ENCODE measurements at regions not wholly inside any gene's neighbourhood (a gene's known extent, or its start where the extent isn't known, plus 50 kb on each side); places are given as distances from the start of the nearest gene placed in this dataset.

- H3K4me2 ChIP-seq (ENCODE audit: control insufficient read depth, extremely low read depth, insufficient read depth, low read depth, low read length) = no peak overlapping the region
- TF ChIP-seq CTCF (optimal IDR thresholded peaks at IDR 0.05 in 1 of 3, IDR thresholded peaks at IDR 0.05 in 1 of 3, conservative IDR thresholded peaks at IDR 0.05 in 1 of 3; ENCODE audit: extremely low read depth in 1 of 3, insufficient read depth in 2 of 3, low read length in 3 of 3) = no peak
- peaks cover 5% of the 10 kb centered on the region for H3K9me3 ChIP-seq (ENCODE audit: control insufficient read depth, low read depth, low read length)
- H4K20me1 ChIP-seq (ENCODE audit: control insufficient read depth, extremely low read depth, insufficient read depth, low read length) = no peaks in the 10 kb centered on the region
- H2AFZ ChIP-seq (ENCODE audit: control insufficient read depth, low read length) = no peak overlapping the region
- dilution Hi-C loops (cut with MboI; ENCODE audit: extremely low pct_ligation_motif_present, low sequenced_read_pairs) = no loop called here
- DNase-seq (ENCODE audit: low read depth, low spot score) (no peak), FAIRE-seq (no peak)
- H3K4me3 ChIP-seq (ENCODE audit: control insufficient read depth in 2 of 3, extremely low read depth in 1 of 3, insufficient read depth in 2 of 3, low read depth in 1 of 3, low read length in 3 of 3) = no peak overlapping the region
- no peak overlapping the region for H3K9ac ChIP-seq (ENCODE audit: control insufficient read depth, extremely low read depth, insufficient read depth, low read length)
- H3K27me3 ChIP-seq (ENCODE audit: control insufficient read depth, extremely low read depth, insufficient read depth, low read length) = no peaks in the 10 kb centered on the region
- no peaks in the 10 kb centered on the region for H3K79me2 ChIP-seq (ENCODE audit: control insufficient read depth, insufficient read depth, low read length)
- peaks cover 4% of the 10 kb centered on the region for H3K4me1 ChIP-seq (ENCODE audit: control insufficient read depth, extremely low read depth, insufficient read depth, low read length)
- no peaks in the 10 kb centered on the region for H3K36me3 ChIP-seq (ENCODE audit: control insufficient read depth in 2 of 2, extremely low read depth in 1 of 2, insufficient read depth in 2 of 2, low read length in 2 of 2)
- H3K27ac ChIP-seq (ENCODE audit: control insufficient read depth, insufficient read depth, low read length) = no peak overlapping the region
- H3K9me1 ChIP-seq (ENCODE audit: control insufficient read depth, extremely low read depth, insufficient read depth, low read length) = no peaks in the 10 kb centered on the region
Measured at GRCh38 chr9:85167146-85167545, 497.6 kb downstream of the NTRK2 start.

- H4K20me1 ChIP-seq (ENCODE audit: control insufficient read depth, extremely low read depth, insufficient read depth, low read length) = no peaks in the 10 kb centered on the region
- H3K9me1 ChIP-seq (ENCODE audit: control insufficient read depth, extremely low read depth, insufficient read depth, low read length) = no peaks in the 10 kb centered on the region
- no peak overlapping the region for H3K4me2 ChIP-seq (ENCODE audit: control insufficient read depth, extremely low read depth, insufficient read depth, low read depth, low read length)
- H3K27ac ChIP-seq (ENCODE audit: control insufficient read depth, insufficient read depth, low read length) = no peak overlapping the region
- no peaks in the 10 kb centered on the region for H3K79me2 ChIP-seq (ENCODE audit: control insufficient read depth, insufficient read depth, low read length)
- no peak overlapping the region for H3K4me3 ChIP-seq (ENCODE audit: control insufficient read depth in 2 of 3, extremely low read depth in 1 of 3, insufficient read depth in 2 of 3, low read depth in 1 of 3, low read length in 3 of 3)
- H3K36me3 ChIP-seq (ENCODE audit: control insufficient read depth in 2 of 2, extremely low read depth in 1 of 2, insufficient read depth in 2 of 2, low read length in 2 of 2) = no peaks in the 10 kb centered on the region
- no peaks in the 10 kb centered on the region for H3K4me1 ChIP-seq (ENCODE audit: control insufficient read depth, extremely low read depth, insufficient read depth, low read length)
- no peak for DNase-seq (ENCODE audit: low read depth, low spot score)
- no peaks in the 10 kb centered on the region for H3K27me3 ChIP-seq (ENCODE audit: control insufficient read depth, extremely low read depth, insufficient read depth, low read length)
- no peak overlapping the region for H3K9ac ChIP-seq (ENCODE audit: control insufficient read depth, extremely low read depth, insufficient read depth, low read length)
- no peak for FAIRE-seq
- no peak for TF ChIP-seq CTCF (optimal IDR thresholded peaks at IDR 0.05 in 1 of 3, IDR thresholded peaks at IDR 0.05 in 1 of 3, conservative IDR thresholded peaks at IDR 0.05 in 1 of 3; ENCODE audit: extremely low read depth in 1 of 3, insufficient read depth in 2 of 3, low read length in 3 of 3)
- TF ChIP-seq EZH2 (IDR thresholded peaks at IDR 0.05; ENCODE audit: low read length) = no peak
- no peak overlapping the region for H2AFZ ChIP-seq (ENCODE audit: control insufficient read depth, low read length)
- dilution Hi-C loops (cut with MboI; ENCODE audit: extremely low pct_ligation_motif_present, low sequenced_read_pairs) = no loop called here
- H3K9me3 ChIP-seq (ENCODE audit: control insufficient read depth, low read depth, low read length) = no peaks in the 10 kb centered on the region
Measured at GRCh38 chr9:85163825-85164224, 494.3 kb downstream of the NTRK2 start.
